ENCODE measurements at regions not wholly inside any gene's neighbourhood (a gene's known extent, or its start where the extent isn't known, plus 50 kb on each side); places are given as distances from the start of the nearest gene placed in this dataset.

DNA sequence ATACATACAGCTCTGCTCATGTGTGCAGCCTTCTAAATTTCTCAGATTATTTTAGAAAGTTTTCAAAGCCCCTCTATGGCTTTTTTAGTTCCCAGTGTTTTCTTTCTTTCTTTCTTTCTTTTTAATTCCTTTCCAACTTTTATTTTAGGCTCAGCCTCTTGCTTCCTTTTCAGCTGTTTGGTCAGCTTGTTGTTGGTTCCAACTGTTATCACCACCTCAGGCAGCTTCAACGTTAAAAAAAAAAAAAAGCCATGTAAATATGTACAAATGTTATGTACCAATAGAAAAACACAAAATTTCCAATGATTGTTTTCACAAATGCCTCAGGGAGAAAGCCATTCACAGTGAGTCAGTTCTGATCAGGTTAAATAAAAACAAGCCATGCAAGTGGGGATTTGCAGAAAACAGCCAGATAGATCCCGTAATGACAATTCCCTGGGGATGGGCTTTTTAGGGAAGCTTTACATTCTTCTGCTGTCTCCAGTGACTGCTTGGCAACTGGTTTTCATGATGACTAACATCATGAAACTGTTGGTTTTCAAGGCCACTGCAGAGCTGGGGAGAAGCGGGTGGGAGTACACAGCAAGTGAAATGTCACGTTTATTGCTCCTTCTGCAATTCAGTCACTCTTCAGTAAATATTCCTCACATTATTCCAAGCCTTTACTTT, 908.4 kb downstream of the EPHA3 start:
- DNase-seq (ENCODE audit: low spot score) = no peak

GRCh38 chr3:90016555-90016954, 909.1 kb downstream of the EPHA3 start:
- DNase-seq (ENCODE audit: low spot score) = no peak

DNA sequence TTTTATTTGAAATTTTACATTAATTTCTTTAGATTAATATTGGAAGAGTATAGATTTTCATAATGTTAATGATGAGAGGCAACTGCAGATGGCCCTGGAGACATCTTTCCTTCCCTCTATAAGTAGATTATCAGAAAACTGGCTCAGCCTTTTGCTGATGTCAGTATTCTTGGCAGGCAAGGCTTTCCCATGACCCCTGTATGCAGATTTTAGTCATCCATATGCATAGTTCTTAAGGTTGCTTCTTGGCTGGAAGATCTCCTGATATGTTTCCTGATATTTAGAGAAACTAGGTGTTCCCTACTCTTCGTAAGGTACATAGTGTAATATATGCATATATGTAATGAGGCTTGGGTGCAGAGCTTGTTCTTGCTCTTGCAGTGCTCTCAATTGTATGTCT, 911.4 kb downstream of the EPHA3 start:
- no peak for DNase-seq (ENCODE audit: low spot score)

DNA sequence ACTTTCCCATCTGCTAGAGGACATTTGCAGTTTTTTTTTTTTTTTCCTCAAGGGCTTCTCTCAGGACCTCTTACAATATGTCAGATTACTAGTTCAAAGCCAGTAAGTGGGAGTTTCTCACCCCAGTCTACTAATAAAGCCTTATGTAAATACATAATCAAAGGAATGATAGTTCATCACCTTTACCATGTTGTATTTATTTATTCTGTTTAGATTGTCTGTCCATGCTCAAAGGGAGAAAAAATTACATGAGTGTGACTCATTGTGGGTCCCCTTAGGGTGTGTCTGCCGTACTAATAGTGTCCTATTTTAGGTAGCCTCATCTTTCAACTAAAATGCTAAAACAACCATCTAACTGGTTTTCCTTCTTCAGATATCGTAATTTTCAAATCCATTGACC, 917.6 kb downstream of the EPHA3 start:
- DNase-seq (ENCODE audit: low spot score) = no peak

GRCh38 chr3:90026406-90026805, 919.0 kb downstream of the EPHA3 start:
- DNase-seq (ENCODE audit: low spot score) = no peak

DNA sequence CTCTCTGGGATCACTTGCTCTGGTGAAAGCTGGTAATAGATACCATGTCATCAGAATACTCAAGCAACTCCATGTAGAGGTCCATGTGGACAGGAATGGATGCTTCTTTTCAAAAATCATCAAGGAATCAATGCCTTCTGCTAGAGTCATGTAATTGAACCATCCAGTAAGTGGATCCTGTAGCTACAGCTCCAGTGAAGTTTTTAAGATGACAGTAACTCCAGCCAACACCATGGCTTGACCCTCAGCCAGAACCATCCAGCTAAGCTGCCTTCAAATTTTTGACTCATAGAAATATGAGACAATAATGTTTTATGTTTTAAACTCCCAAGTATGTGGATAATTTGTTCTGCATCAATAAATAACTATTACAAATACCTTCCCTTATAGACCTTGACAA, 923.7 kb downstream of the EPHA3 start:
- DNase-seq (ENCODE audit: low spot score) = no peak

DNA sequence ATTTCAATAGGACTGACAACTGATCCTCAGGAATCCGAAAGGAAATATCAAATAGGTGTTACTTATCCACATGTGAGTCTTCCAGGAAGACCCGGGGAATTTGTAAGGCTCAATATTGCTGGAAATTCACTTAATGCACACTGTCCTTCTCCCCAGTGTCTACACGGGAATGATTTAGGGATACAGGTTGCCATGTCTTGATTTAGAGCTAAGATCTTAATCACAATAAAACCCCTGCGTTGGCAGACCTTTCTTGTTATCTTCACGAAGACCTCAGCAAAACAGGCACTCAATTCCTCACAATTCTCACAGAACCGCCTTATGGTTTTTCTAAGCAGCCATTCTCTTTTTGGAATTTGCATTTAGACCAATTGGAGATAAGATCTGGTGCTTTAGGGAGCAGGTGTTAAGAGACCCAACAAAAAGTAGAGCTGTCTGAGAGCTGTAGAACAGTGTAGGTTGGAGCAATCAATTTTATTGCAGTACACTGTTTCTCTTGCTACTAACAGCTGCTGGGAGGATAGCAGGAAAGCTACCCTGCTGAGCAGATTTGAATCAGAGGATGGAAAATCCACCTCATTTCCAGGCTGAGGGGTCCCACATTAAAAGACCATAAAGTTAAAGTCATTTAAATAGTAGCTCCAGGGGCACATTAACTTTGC, 925.7 kb downstream of the EPHA3 start:
- no peak for DNase-seq (ENCODE audit: low spot score)

- DNase-seq (ENCODE audit: low spot score) = no peak
Observed at GRCh38 chr3:90034038-90034437, 926.6 kb downstream of the EPHA3 start.

DNA sequence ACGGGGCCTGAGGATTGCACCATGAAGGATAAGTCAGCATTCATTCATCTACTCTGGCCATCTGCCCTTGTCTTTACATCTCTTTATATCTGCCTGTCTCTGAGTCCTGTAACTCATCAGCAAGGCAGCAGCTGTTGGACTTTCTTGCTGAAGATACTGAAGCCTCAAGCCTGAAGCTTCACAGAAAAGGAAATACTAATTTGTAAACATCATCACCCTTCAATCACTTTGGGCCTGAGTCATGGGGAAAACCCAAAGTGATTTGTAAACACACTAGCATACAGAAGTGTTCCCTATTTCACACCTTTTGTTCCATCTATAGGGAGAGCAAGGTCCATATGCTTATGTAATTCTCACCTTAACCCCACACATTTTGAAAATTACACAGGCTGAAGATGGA, 928.2 kb downstream of the EPHA3 start:
- DNase-seq (ENCODE audit: low spot score) = no peak

DNA sequence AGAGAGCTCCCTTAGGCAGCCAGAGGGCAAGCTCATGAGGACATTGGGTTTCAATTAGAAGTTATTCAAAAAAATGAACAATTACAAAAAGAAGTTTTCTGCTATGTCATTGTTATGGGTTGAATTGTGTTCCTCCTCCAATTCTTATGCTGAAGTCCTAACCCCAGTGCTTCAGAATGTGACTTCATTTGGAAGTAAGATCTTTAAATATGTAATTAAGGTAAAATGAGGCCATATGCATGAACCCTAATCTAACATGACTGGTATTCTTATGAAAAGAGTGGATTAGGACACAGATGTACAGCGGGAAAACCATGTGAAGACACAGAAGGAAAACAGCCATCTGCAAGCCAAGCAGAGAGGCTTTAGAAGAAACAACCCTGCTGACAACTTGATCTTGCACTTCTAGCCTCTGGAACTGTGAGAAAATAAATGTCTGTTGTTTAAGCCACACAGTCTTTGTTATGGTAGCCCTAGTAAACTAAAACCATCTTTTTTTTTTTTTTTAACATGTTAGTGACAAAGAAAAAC, 929.6 kb downstream of the EPHA3 start:
- DNase-seq (ENCODE audit: low spot score) = no peak

- no peak for DNase-seq (ENCODE audit: low spot score)
Observed at GRCh38 chr3:90039994-90040393, 932.6 kb downstream of the EPHA3 start.

GRCh38 chr3:90040554-90040953, 933.1 kb downstream of the EPHA3 start:
- no peak for DNase-seq (ENCODE audit: low spot score)

- no peak for DNase-seq (ENCODE audit: low spot score)
Observed at GRCh38 chr3:90041995-90042394, 934.6 kb downstream of the EPHA3 start.

DNA sequence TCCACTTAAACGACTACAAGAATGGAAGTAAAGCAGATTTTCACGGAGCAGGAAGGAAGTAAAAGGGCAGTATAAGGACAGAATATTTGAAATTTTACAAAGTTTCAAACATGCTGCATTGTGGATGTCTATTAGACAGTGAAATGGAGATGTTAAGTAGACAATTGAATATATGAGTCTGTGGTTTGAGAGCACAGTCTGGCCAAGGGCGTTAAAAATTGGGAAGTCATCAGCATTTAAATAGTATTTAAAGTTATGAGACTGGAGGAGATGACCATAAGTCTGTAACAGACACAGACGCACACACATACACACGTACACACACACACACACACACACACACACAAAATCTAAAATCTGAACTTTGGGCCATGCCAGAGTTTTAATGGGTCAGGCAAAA, 935.9 kb downstream of the EPHA3 start:
- no peak for DNase-seq (ENCODE audit: low spot score)

GRCh38 chr3:90044084-90044816, 936.8 kb downstream of the EPHA3 start:
- DNase-seq (ENCODE audit: low spot score) = no peak

GRCh38 chr3:90052425-90052950, 945.1 kb downstream of the EPHA3 start:
- DNase-seq (ENCODE audit: low spot score) = no peak

DNA sequence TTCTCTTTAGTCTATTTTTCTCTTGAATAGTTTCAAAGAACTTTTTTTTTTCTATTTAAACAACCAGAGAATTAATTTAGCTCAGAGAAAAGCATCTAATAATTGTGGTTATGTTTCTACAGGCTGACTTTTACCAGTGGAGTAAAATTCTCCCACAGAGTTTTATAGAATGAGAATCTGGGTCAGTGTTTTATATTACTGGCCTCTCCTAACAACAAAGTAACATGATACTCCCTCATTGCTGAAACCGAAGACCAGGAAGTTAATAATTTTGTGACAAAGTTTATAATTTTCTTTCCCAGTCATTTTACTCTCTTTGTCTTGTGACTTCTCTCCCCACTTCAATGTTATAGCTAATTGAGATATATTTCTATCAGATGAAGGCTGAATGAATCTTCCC, 946.9 kb downstream of the EPHA3 start:
- no peak for DNase-seq (ENCODE audit: low spot score)

- no peak for DNase-seq (ENCODE audit: low spot score)
Observed at GRCh38 chr3:90055666-90056065, 948.2 kb downstream of the EPHA3 start.

- no peak for DNase-seq (ENCODE audit: low spot score)
Observed at GRCh38 chr3:90056281-90057032, 949.0 kb downstream of the EPHA3 start.

DNA sequence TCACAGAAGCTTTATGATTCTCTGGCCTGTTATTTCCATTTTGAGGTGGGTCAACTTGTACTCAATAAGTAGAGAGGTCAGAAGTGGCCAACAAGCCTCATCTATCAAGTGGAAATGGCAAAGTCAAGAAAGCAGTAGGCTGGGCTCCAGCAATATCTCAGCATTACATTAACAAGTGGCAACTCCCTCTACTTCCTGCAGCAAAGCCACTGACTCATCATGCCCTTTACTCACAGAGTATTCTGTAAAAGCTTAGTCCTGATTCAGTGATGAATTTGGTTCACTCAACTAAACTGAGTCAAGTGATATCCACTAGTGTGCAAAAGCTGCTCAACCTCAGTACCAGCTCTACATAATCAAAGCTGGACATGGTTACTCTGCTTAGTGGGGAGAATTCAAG, 954.6 kb downstream of the EPHA3 start:
- DNase-seq (ENCODE audit: low spot score) = no peak

GRCh38 chr3:90062631-90063200, 955.3 kb downstream of the EPHA3 start:
- DNase-seq (ENCODE audit: low spot score) = no peak

DNA sequence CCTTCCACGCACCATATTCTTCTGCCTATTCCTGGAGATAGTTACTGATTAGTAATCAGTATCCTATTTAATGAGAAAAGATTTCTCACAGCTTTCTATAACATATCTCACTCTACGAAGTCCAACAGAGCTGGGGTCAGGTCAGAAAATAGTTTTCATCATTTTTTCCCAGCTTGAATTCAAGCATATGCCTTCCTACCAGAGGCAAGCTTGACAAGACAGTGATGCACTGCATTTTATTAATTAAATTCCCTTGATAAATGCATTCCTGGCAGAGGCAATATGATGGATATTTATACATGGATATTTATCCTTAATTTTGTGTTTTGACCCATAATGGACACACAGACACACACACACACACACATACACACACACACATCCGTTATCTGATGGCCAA, 961.4 kb downstream of the EPHA3 start:
- DNase-seq (ENCODE audit: low spot score) = no peak
